Osteoblast (primary cell): ENCODE measurements at regions not wholly inside any gene's neighbourhood (a gene's known extent, or its start where the extent isn't known, plus 50 kb on each side); places are given as distances from the start of the nearest gene placed in this dataset.

ENCODE experiments used
- DNase-seq: peaks from one replicate; pipeline ENCODE4 v3.0.0; 2011; ENCODE audit warnings: low spot score, mixed read lengths; ENCODE audit not compliant: insufficient read length; ENCODE audit errors: missing footprints
- H2AFZ ChIP-seq: 2 replicates; pipeline ENCODE4 v1.6.0; 2011; ENCODE audit warnings: mild to moderate bottlenecking, low read length
- H3K27ac ChIP-seq: 2 replicates; pipeline ENCODE4 v1.5.1; 2011; ENCODE audit warnings: mild to moderate bottlenecking, low read depth, low read length, moderate library complexity
- H3K27me3 ChIP-seq: 2 replicates; pipeline ENCODE4 v1.6.0; 2012; ENCODE audit warnings: mild to moderate bottlenecking, control low read depth, inconsistent platforms, low read length, moderate library complexity; ENCODE audit not compliant: insufficient read depth
- H3K36me3 ChIP-seq: 2 replicates; pipeline ENCODE4 v1.5.1; 2011; ENCODE audit warnings: mild to moderate bottlenecking, low read length, control low read depth, moderate library complexity; ENCODE audit not compliant: insufficient read depth
- H3K4me1 ChIP-seq: 2 replicates; pipeline ENCODE4 v1.5.1; 2011; ENCODE audit warnings: mild to moderate bottlenecking, low read length, control low read depth, moderate library complexity; ENCODE audit not compliant: insufficient read depth
- H3K4me2 ChIP-seq: 2 replicates; pipeline ENCODE4 v1.6.0; 2011; ENCODE audit warnings: mild to moderate bottlenecking, low read length; ENCODE audit not compliant: insufficient read depth
- H3K4me3 ChIP-seq: fragments of 200-600 bp; sonication (generic); 3 replicates; pipeline ENCODE4 v1.5.1; 2012; ENCODE audit warnings: mild to moderate bottlenecking, low read length, inconsistent platforms; ENCODE audit not compliant: insufficient read depth
- H3K79me2 ChIP-seq: 2 replicates; pipeline ENCODE4 v1.6.0; 2012; ENCODE audit warnings: mild to moderate bottlenecking, low read length, control low read depth, inconsistent platforms; ENCODE audit not compliant: insufficient read depth
- H3K9me3 ChIP-seq: 2 replicates; pipeline ENCODE4 v1.5.1; 2011; ENCODE audit warnings: low read depth, low read length, control low read depth
- H4K20me1 ChIP-seq: 2 replicates; pipeline ENCODE4 v1.6.0; 2012; ENCODE audit warnings: mild to moderate bottlenecking, low read length, control low read depth; ENCODE audit not compliant: insufficient read depth
- CTCF ChIP-seq: IDR thresholded peaks from 2 replicates; pipeline ENCODE4 v1.5.1; 2011; ENCODE audit warnings: mild to moderate bottlenecking, low read depth, low read length, moderate library complexity; ENCODE audit errors: extremely low read depth

- Histone ChIP-seq H3K27me3 (peaks cover 6% of the 10 kb centered on the region), H3K36me3 (no peaks in the 10 kb centered on the region), H3K79me2 (no peaks in the 10 kb centered on the region), H4K20me1 (no peaks in the 10 kb centered on the region), H3K4me2 (no peak overlapping the region), H3K4me1 (no peaks in the 10 kb centered on the region), H2AFZ (no peak overlapping the region), H3K27ac (no peak overlapping the region), H3K4me3 (no peak overlapping the region), H3K9me3 (no peaks in the 10 kb centered on the region)
- no peak for TF ChIP-seq CTCF
- peak; percentile 37 for DNase-seq
Measured at GRCh38 chr9:99305124-99305523, 83.0 kb downstream of the SEC61B start.

- Histone ChIP-seq H3K4me1 (no peaks in the 10 kb centered on the region), H2AFZ (no peak overlapping the region), H3K36me3 (no peaks in the 10 kb centered on the region), H3K27me3 (peaks cover 6% of the 10 kb centered on the region), H3K79me2 (no peaks in the 10 kb centered on the region), H3K9me3 (no peaks in the 10 kb centered on the region), H3K4me3 (no peak overlapping the region), H4K20me1 (no peaks in the 10 kb centered on the region), H3K27ac (no peak overlapping the region), H3K4me2 (no peak overlapping the region)
- TF ChIP-seq CTCF = no peak
- no peak for DNase-seq
Measured at GRCh38 chr9:99305820-99306811, 84.0 kb downstream of the SEC61B start.

- Histone ChIP-seq H3K9me3 (no peaks in the 10 kb centered on the region), H3K4me2 (no peak overlapping the region), H2AFZ (no peak overlapping the region), H3K27me3 (peaks cover 6% of the 10 kb centered on the region), H3K4me3 (no peak overlapping the region), H3K4me1 (no peaks in the 10 kb centered on the region), H3K79me2 (no peaks in the 10 kb centered on the region), H4K20me1 (no peaks in the 10 kb centered on the region), H3K27ac (no peak overlapping the region), H3K36me3 (no peaks in the 10 kb centered on the region)
- TF ChIP-seq CTCF = no peak
- no peak for DNase-seq
Measured at GRCh38 chr9:99307851-99308250, 85.8 kb downstream of the SEC61B start.

- H3K9me3 ChIP-seq = no peaks in the 10 kb centered on the region
- no peak overlapping the region for H3K27ac ChIP-seq
- H2AFZ ChIP-seq = no peak overlapping the region
- no peak for DNase-seq
- H3K4me2 ChIP-seq = no peak overlapping the region
- H3K4me3 ChIP-seq = no peak overlapping the region
- H3K27me3 ChIP-seq = peaks cover 6% of the 10 kb centered on the region
- H3K4me1 ChIP-seq = no peaks in the 10 kb centered on the region
- H3K36me3 ChIP-seq = no peaks in the 10 kb centered on the region
- no peaks in the 10 kb centered on the region for H4K20me1 ChIP-seq
- TF ChIP-seq CTCF = no peak
- no peaks in the 10 kb centered on the region for H3K79me2 ChIP-seq
Measured at GRCh38 chr9:99309141-99309939, 87.3 kb downstream of the SEC61B start.
